Keratinocyte (primary cell): ENCODE measurements at regions not wholly inside any gene's neighbourhood (a gene's known extent, or its start where the extent isn't known, plus 50 kb on each side); places are given as distances from the start of the nearest gene placed in this dataset.

Experiments used
- DNase-seq: peaks from one replicate; pipeline ENCODE4 v3.0.0-alpha.2; 2011; ENCODE audit warnings: low read depth, missing footprints, low spot score
- FAIRE-seq: peaks from 2 replicates; lab custom pipeline; 2011; peaks lifted over from hg19 to GRCh38; lab: Jason Lieb, UNC
- H2AFZ ChIP-seq: 2 replicates; pipeline ENCODE4 v1.6.0; 2012; ENCODE audit warnings: low read length, control low read depth, inconsistent platforms; ENCODE audit not compliant: control insufficient read depth
- H3K27ac ChIP-seq: 2 replicates; pipeline ENCODE4 v1.5.1; 2011; ENCODE audit warnings: low read length; ENCODE audit not compliant: control insufficient read depth, insufficient read depth
- H3K27me3 ChIP-seq: 3 replicates; pipeline ENCODE4 v1.6.0; 2011; ENCODE audit warnings: low read length; ENCODE audit not compliant: control insufficient read depth, insufficient read depth; ENCODE audit errors: extremely low read depth
- H3K36me3 ChIP-seq, 2 experiments: 2 replicates in 1 of 2; 3 replicates in 1 of 2; pipeline ENCODE4 v1.5.1; 2011; ENCODE audit warnings: low read length in 2 of 2, mild to moderate bottlenecking in 1 of 2; ENCODE audit not compliant: control insufficient read depth in 2 of 2, insufficient read depth in 2 of 2; ENCODE audit errors: extremely low read depth in 1 of 2
- H3K4me1 ChIP-seq: 3 replicates; pipeline ENCODE4 v1.5.1; 2011; ENCODE audit warnings: low read length; ENCODE audit not compliant: control insufficient read depth, insufficient read depth; ENCODE audit errors: extremely low read depth
- H3K4me2 ChIP-seq: 3 replicates; pipeline ENCODE4 v1.6.0; 2011; ENCODE audit warnings: low read depth, low read length; ENCODE audit not compliant: control insufficient read depth, insufficient read depth; ENCODE audit errors: extremely low read depth
- H3K4me3 ChIP-seq, 3 experiments: fragments of 200-600 bp in 1 of 3; sonication (generic) in 1 of 3; 2 replicates in 2 of 3; 3 replicates in 1 of 3; pipeline ENCODE4 v1.5.1; 2011 to 2016; ENCODE audit warnings: low read length in 3 of 3, mild to moderate bottlenecking in 3 of 3, control low read depth in 2 of 3, inconsistent platforms in 1 of 3, low read depth in 1 of 3, mixed read lengths in 1 of 3, mixed run types in 1 of 3, moderate library complexity in 1 of 3; ENCODE audit not compliant: control insufficient read depth in 2 of 3, insufficient read depth in 2 of 3; ENCODE audit errors: extremely low read depth in 1 of 3
- H3K79me2 ChIP-seq: 2 replicates; pipeline ENCODE4 v1.6.0; 2012; ENCODE audit warnings: low read length; ENCODE audit not compliant: control insufficient read depth, insufficient read depth
- H3K9ac ChIP-seq: 3 replicates; pipeline ENCODE4 v1.6.0; 2011; ENCODE audit warnings: low read length; ENCODE audit not compliant: control insufficient read depth, insufficient read depth; ENCODE audit errors: extremely low read depth
- H3K9me1 ChIP-seq: 3 replicates; pipeline ENCODE4 v1.6.0; 2011; ENCODE audit warnings: low read length; ENCODE audit not compliant: control insufficient read depth, insufficient read depth; ENCODE audit errors: extremely low read depth
- H3K9me3 ChIP-seq: 2 replicates; pipeline ENCODE4 v1.5.1; 2012; ENCODE audit warnings: low read depth, low read length; ENCODE audit not compliant: control insufficient read depth
- H4K20me1 ChIP-seq: 3 replicates; pipeline ENCODE4 v1.6.0; 2011; ENCODE audit warnings: low read length; ENCODE audit not compliant: control insufficient read depth, insufficient read depth; ENCODE audit errors: extremely low read depth
- CTCF ChIP-seq, 3 experiments: IDR thresholded peaks in 1 of 3; conservative IDR thresholded peaks in 1 of 3; optimal IDR thresholded peaks in 1 of 3; 2 replicates in 2 of 3; 3 replicates in 1 of 3; pipeline versions ENCODE3 to v1.5.1; 2011; ENCODE audit warnings: low read length in 3 of 3, mild to moderate bottlenecking in 3 of 3, moderate library complexity in 2 of 3, control low read depth in 1 of 3, inconsistent platforms in 1 of 3; ENCODE audit not compliant: insufficient read depth in 2 of 3; ENCODE audit errors: extremely low read depth in 1 of 3
- EZH2 ChIP-seq: IDR thresholded peaks from one replicate; pipeline ENCODE4 v1.6.1; 2012; ENCODE audit warnings: inconsistent platforms, mild to moderate bottlenecking, low read length, moderate library complexity
- dilution Hi-C: fragments of 300-500 bp; cut with MboI; formaldehyde crosslinking; loops from one replicate; pipeline ENCODE4 v1.7.0; 2020; ENCODE audit warnings: low sequenced_read_pairs; ENCODE audit not compliant: extremely low pct_ligation_motif_present

DNA sequence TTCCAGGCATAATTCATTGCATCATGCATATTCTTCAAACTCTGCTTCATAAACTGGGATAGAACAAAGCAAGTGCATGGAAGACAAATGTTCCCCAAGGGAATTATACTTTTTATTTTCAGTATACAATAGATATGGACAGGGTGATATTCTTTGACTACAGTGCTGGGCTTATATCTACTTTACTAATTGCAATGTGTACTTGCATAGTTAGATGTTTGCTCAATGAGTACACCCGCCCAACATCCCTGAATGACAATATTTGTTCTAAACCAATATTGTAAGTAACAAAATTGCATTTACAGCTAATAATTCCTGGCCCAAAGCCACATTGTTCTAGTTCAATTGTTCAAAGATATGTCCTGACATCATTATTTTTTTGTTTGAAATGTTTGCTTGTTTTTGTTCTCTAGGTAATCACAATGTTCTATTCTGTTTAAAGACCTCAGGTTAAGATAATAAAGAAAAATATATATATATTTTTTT, 171.4 kb downstream of the PTN start:
- no peaks in the 10 kb centered on the region for H3K9me1 ChIP-seq
- DNase-seq (no peak), FAIRE-seq (no peak)
- H3K4me1 ChIP-seq, result no peaks in the 10 kb centered on the region
- H3K4me3 ChIP-seq, result no peak overlapping the region
- dilution Hi-C loops, result no loop called here
- no peaks in the 10 kb centered on the region for H3K36me3 ChIP-seq
- H3K4me2 ChIP-seq, result no peak overlapping the region
- TF ChIP-seq EZH2 (no peak), CTCF (optimal IDR thresholded peaks at IDR 0.05 in 1 of 3, IDR thresholded peaks at IDR 0.05 in 1 of 3, conservative IDR thresholded peaks at IDR 0.05 in 1 of 3; ENCODE audit: extremely low read depth in 1 of 3, insufficient read depth in 2 of 3, low read length in 3 of 3) (no peak)
- no peaks in the 10 kb centered on the region for H4K20me1 ChIP-seq
- no peaks in the 10 kb centered on the region for H3K9me3 ChIP-seq
- H3K79me2 ChIP-seq, result no peaks in the 10 kb centered on the region
- H3K27ac ChIP-seq, result no peak overlapping the region
- H3K27me3 ChIP-seq, result no peaks in the 10 kb centered on the region
- no peak overlapping the region for H3K9ac ChIP-seq
- no peak overlapping the region for H2AFZ ChIP-seq

DNA sequence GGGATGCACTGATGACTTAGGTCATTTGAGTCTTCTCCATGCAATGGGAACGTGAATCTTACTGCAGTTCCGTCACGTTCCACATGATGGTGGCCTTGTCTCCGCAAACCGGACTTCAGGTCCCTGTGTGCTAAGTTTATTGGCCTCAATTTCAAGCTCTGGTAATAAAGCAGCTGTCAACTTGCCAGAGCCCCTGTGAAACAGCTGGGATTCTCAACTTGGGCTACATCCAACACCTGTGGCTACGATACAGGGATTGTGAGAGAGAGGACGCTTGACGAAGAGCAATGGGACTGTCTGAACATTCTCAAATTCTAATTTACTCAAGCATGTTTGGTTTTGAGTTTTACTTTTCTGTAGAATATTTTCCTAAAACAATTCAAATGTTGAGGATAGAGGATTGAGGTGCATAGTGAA, 174.2 kb downstream of the PTN start:
- DNase-seq (no peak), FAIRE-seq (no peak)
- Histone ChIP-seq H3K36me3 (no peaks in the 10 kb centered on the region), H3K27ac (no peak overlapping the region), H4K20me1 (no peaks in the 10 kb centered on the region), H3K9me3 (no peaks in the 10 kb centered on the region), H2AFZ (no peak overlapping the region), H3K4me1 (no peaks in the 10 kb centered on the region), H3K9me1 (no peaks in the 10 kb centered on the region), H3K4me3 (no peak overlapping the region), H3K27me3 (no peaks in the 10 kb centered on the region), H3K9ac (no peak overlapping the region), H3K79me2 (no peaks in the 10 kb centered on the region), H3K4me2 (no peak overlapping the region)
- TF ChIP-seq CTCF (optimal IDR thresholded peaks at IDR 0.05 in 1 of 3, IDR thresholded peaks at IDR 0.05 in 1 of 3, conservative IDR thresholded peaks at IDR 0.05 in 1 of 3; ENCODE audit: extremely low read depth in 1 of 3, insufficient read depth in 2 of 3, low read length in 3 of 3) (peak; percentile 12 to 52 (median 42)), EZH2 (no peak)
- dilution Hi-C loops, result no loop called here
